ENCODE measurements at regions not wholly inside any gene's neighbourhood (a gene's known extent, or its start where the extent isn't known, plus 50 kb on each side); places are given as distances from the start of the nearest gene placed in this dataset.

DNA sequence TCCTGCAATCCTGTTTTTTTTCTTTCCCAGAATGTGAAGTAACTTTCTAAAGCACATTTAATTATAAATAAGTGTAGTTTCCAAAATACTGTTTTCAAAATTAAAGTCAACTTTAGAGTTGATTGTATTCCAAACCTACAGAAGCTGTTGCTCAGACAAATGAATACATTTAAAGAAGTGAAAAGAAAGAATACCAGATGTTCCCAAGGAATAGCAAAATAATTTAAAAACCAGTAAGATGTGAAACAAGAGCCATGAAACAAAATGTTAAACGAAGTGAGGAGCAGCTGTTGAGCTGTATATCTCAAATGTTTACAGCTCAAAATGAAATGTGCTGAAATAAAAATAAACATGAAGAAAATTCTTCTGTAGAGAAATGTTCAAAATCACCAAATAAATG lies 627.4 kb upstream of the NDST4 start:
- no peak for TF ChIP-seq CTCF (IDR thresholded peaks at IDR 0.05; ENCODE audit: low read depth, low read length)
- no peak overlapping the region for H3K4me3 ChIP-seq (replicated peaks in 1 of 2; ENCODE audit: low read depth in 2 of 2, low read length in 2 of 2)
- no peak for DNase-seq (ENCODE audit: low read depth in 2 of 2)

- no peak for DNase-seq (ENCODE audit: low read depth in 2 of 2)
- TF ChIP-seq CTCF (IDR thresholded peaks at IDR 0.05; ENCODE audit: low read depth, low read length) = no peak
- no peak overlapping the region for H3K4me3 ChIP-seq (replicated peaks in 1 of 2; ENCODE audit: low read depth in 2 of 2, low read length in 2 of 2)
These were observed 616.4 kb upstream of the NDST4 start for GRCh38 chr4:115729739-115730266.

GRCh38 chr4:115723621-115724020 lies 610.2 kb upstream of the NDST4 start:
- no peak for TF ChIP-seq CTCF (IDR thresholded peaks at IDR 0.05; ENCODE audit: low read depth, low read length)
- H3K4me3 ChIP-seq (replicated peaks in 1 of 2; ENCODE audit: low read depth in 2 of 2, low read length in 2 of 2) = no peak overlapping the region
- DNase-seq (ENCODE audit: low read depth in 2 of 2) = no peak

DNA sequence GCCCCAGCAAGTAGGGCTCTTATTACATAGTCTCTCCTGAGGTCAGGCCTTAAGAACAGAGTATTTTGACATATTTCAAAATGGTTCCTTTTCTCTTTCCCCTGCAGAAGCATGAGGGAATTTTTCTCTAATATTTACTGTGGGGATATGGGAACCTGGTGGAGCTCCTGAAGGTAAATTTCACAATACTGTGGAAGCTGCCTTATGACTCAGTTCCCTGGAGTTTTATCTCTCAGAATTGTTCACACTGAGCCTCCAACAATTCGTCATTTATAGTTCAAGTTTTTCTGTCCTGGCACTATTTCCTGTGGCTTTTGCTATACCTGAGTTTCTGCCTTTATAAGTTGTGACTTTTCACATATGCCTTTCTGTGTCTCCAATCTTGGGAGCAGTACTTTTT lies 607.2 kb upstream of the NDST4 start:
- DNase-seq (ENCODE audit: low read depth in 2 of 2) = no peak
- no peak for TF ChIP-seq CTCF (IDR thresholded peaks at IDR 0.05; ENCODE audit: low read depth, low read length)
- no peak overlapping the region for H3K4me3 ChIP-seq (replicated peaks in 1 of 2; ENCODE audit: low read depth in 2 of 2, low read length in 2 of 2)

DNA sequence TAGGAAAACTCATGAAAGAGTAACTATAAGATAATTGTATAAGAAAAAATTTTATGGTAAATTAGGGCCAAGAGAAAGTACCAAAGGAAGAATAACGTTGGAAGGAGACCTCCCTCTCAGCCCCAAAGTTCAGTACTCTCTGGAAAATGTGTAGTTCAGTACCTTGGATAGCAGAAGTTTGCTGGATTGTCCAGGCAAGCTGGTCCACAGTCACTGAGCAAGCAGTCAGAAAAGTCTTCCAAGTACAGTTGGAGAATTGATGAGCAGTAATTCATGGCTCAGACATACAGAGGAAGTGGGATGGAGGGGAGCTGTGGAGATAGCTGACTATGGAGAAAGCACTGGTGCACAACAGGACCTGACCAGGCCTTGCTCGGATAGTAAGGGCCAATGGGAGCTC lies 598.2 kb upstream of the NDST4 start:
- TF ChIP-seq CTCF (IDR thresholded peaks at IDR 0.05; ENCODE audit: low read depth, low read length) = no peak
- H3K4me3 ChIP-seq (replicated peaks in 1 of 2; ENCODE audit: low read depth in 2 of 2, low read length in 2 of 2) = no peak overlapping the region
- no peak for DNase-seq (ENCODE audit: low read depth in 2 of 2)

- no peak for TF ChIP-seq CTCF (IDR thresholded peaks at IDR 0.05; ENCODE audit: low read depth, low read length)
- no peak for DNase-seq (ENCODE audit: low read depth in 2 of 2)
- H3K4me3 ChIP-seq (replicated peaks in 1 of 2; ENCODE audit: low read depth in 2 of 2, low read length in 2 of 2) = no peak overlapping the region
These were observed 575.5 kb upstream of the NDST4 start for GRCh38 chr4:115688961-115689360.

GRCh38 chr4:115687052-115687755 lies 573.8 kb upstream of the NDST4 start:
- no peak overlapping the region for H3K4me3 ChIP-seq (replicated peaks in 1 of 2; ENCODE audit: low read depth in 2 of 2, low read length in 2 of 2)
- TF ChIP-seq CTCF (IDR thresholded peaks at IDR 0.05; ENCODE audit: low read depth, low read length) = no peak
- no peak for DNase-seq (ENCODE audit: low read depth in 2 of 2)
